ENCODE measurements at regions not wholly inside any gene's neighbourhood (a gene's known extent, or its start where the extent isn't known, plus 50 kb on each side); places are given as distances from the start of the nearest gene placed in this dataset.

GRCh38 chr13:111964411-111965035, 102.4 kb upstream of the SOX1 start:
- Mint-ChIP-seq H3K36me3 (ENCODE audit: unreplicated experiment) (no peaks in the 10 kb centered on the region), H3K9me3 (ENCODE audit: unreplicated experiment) (no peaks in the 10 kb centered on the region), H3K27ac (ENCODE audit: unreplicated experiment) (no peak overlapping the region), H3K4me1 (ENCODE audit: unreplicated experiment) (no peaks in the 10 kb centered on the region), H3K27me3 (ENCODE audit: unreplicated experiment) (no peaks in the 10 kb centered on the region), H3K4me3 (ENCODE audit: unreplicated experiment) (no peak overlapping the region)
- no peak for DNase-seq (ENCODE audit: extremely low spot score, unreplicated experiment)
- TF ChIP-seq CTCF (IDR thresholded peaks at IDR 0.05): no peak

DNA sequence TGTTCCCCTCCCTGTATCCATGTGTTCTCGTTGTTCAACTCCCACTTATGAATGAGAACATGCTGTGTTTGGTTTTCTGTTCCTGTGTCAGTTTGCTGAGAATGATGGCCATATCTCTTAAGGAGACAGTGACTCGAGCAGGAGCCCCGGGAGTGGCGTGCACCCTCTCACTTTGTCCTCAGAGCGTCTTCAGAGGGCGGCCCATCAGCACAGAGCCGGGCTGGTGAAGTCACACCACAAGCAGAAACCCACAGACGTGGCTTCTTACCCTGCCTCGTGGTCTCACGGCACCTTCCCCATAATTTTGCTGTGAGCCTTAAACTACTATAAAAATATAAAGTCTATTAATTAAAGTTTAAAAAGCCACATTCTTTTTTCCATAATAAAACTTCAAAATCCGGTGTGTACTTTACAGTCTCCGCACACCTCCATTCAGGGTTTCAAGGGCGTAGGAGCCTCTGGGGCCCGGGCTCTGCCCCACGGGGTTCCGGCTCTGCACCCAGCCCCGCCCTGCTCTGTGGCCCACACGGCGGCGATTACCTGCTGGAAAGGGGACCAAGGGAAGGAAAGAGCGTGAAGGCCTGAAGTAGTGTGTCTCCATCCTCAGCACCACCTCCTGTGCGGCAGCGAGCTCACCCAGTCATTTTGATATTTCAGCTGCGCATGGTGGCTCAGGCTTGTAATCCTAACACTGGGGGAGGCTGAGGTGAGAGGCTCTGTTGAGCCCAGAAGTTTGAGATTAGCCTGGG, 101.3 kb upstream of the SOX1 start:
- Mint-ChIP-seq H3K27me3 (ENCODE audit: unreplicated experiment) (no peaks in the 10 kb centered on the region), H3K4me3 (ENCODE audit: unreplicated experiment) (no peak overlapping the region), H3K4me1 (ENCODE audit: unreplicated experiment) (no peaks in the 10 kb centered on the region), H3K9me3 (ENCODE audit: unreplicated experiment) (no peaks in the 10 kb centered on the region), H3K36me3 (ENCODE audit: unreplicated experiment) (no peaks in the 10 kb centered on the region), H3K27ac (ENCODE audit: unreplicated experiment) (no peak overlapping the region)
- no peak for DNase-seq (ENCODE audit: extremely low spot score, unreplicated experiment)
- TF ChIP-seq CTCF (IDR thresholded peaks at IDR 0.05): no peak

- TF ChIP-seq CTCF (IDR thresholded peaks at IDR 0.05): no peak
- no peak overlapping the region for H3K27ac Mint-ChIP-seq (ENCODE audit: unreplicated experiment)
- DNase-seq (ENCODE audit: extremely low spot score, unreplicated experiment): no peak
- H3K27me3 Mint-ChIP-seq (ENCODE audit: unreplicated experiment): peaks cover 1% of the 10 kb centered on the region
- no peaks in the 10 kb centered on the region for H3K36me3 Mint-ChIP-seq (ENCODE audit: unreplicated experiment)
- no peaks in the 10 kb centered on the region for H3K9me3 Mint-ChIP-seq (ENCODE audit: unreplicated experiment)
- no peaks in the 10 kb centered on the region for H3K4me1 Mint-ChIP-seq (ENCODE audit: unreplicated experiment)
- no peak overlapping the region for H3K4me3 Mint-ChIP-seq (ENCODE audit: unreplicated experiment)
Observed at GRCh38 chr13:111966933-111967332, 100.0 kb upstream of the SOX1 start.

DNA sequence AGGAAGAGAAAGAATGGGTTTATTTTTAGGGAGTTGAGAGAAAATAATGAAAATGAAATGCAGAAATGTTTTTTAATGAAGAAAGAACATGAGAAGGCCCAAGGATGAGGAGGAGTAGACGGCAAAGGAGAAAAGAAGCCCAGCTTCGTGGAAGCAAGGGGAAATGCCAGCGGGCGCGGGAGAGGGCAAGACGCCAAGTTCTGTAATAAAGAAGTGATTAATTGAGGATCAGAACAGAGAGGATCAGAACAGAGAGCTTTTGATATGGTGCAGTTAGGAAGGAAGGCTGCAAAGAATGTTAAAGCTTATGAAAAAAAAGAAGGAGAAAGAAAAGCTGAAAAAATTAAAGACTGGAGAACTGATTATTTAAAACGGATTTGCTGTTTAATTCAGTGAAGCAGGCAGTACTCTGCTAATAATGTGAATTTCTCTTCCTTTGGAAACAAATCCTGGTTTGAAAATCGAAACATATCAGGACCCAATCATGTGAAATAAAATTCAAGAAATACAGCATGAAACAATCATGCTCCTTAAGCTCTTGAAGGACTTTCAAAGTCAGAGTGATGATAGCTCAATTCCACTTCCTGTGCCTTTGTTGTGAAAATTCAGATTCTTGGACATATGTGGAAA, 99.3 kb upstream of the SOX1 start:
- H3K27ac Mint-ChIP-seq (ENCODE audit: unreplicated experiment): no peak overlapping the region
- no peaks in the 10 kb centered on the region for H3K9me3 Mint-ChIP-seq (ENCODE audit: unreplicated experiment)
- no peaks in the 10 kb centered on the region for H3K4me1 Mint-ChIP-seq (ENCODE audit: unreplicated experiment)

More for the DNA sequence above, 99.3 kb upstream of the SOX1 start:
- TF ChIP-seq CTCF (IDR thresholded peaks at IDR 0.05): no peak
- Mint-ChIP-seq H3K36me3 (ENCODE audit: unreplicated experiment) (no peaks in the 10 kb centered on the region), H3K4me3 (ENCODE audit: unreplicated experiment) (no peak overlapping the region), H3K27me3 (ENCODE audit: unreplicated experiment) (peaks cover 4% of the 10 kb centered on the region)
- no peak for DNase-seq (ENCODE audit: extremely low spot score, unreplicated experiment)

All from osteocyte (in vitro differentiated cells).